WTC11 (cell line): ENCODE measurements at regions not wholly inside any gene's neighbourhood (a gene's known extent, or its start where the extent isn't known, plus 50 kb on each side); places are given as distances from the start of the nearest gene placed in this dataset.

ENCODE experiments used
- ATF1 ChIP-seq: sonication (generic); formaldehyde crosslinking; IDR thresholded peaks from 2 replicates; pipeline ENCODE4 v1.8.1; 2023; ENCODE audit warnings: mild to moderate bottlenecking, moderate library complexity, missing genetic modification reagents
- CBFB ChIP-seq: sonication (generic); formaldehyde crosslinking; IDR thresholded peaks from 2 replicates; pipeline ENCODE4 v1.8.1; 2022; ENCODE audit warnings: mild to moderate bottlenecking, low read depth, missing genetic modification reagents
- CREM ChIP-seq: sonication (generic); formaldehyde crosslinking; IDR thresholded peaks from 2 replicates; pipeline ENCODE4 v1.8.1; 2022; ENCODE audit warnings: mild to moderate bottlenecking, missing genetic modification reagents, moderate library complexity
- GABPB1 ChIP-seq: sonication (generic); formaldehyde crosslinking; IDR thresholded peaks from 2 replicates; pipeline ENCODE4 v1.8.1; 2023; ENCODE audit warnings: mild to moderate bottlenecking, missing genetic modification reagents
- IRF2 ChIP-seq: sonication (generic); formaldehyde crosslinking; IDR thresholded peaks from 2 replicates; pipeline ENCODE4 v1.8.0; 2022; ENCODE audit warnings: low read depth, missing genetic modification reagents, borderline replicate concordance
- MYBL2 ChIP-seq: sonication (generic); formaldehyde crosslinking; IDR thresholded peaks from 2 replicates; pipeline ENCODE4 v1.8.1; 2023; ENCODE audit warnings: mild to moderate bottlenecking, moderate library complexity, missing genetic modification reagents
- NFYB ChIP-seq: sonication (generic); formaldehyde crosslinking; conservative IDR thresholded peaks from 2 replicates; pipeline ENCODE4 v1.8.0; 2022; ENCODE audit warnings: low read depth, missing genetic modification reagents
- PRRX2 ChIP-seq: fragments of 250-450 bp; sonication (Bioruptor Pico); IDR thresholded peaks from 2 replicates; pipeline ENCODE4 v1.8.0; 2021; ENCODE audit warnings: mild to moderate bottlenecking
- ZNF138 ChIP-seq: sonication (generic); formaldehyde crosslinking; conservative IDR thresholded peaks from 2 replicates; pipeline ENCODE4 v1.8.1; 2022; ENCODE audit warnings: mild to moderate bottlenecking, moderate library complexity, missing genetic modification reagents
- TF ChIP-seq, protein P1 (sequence below): fragments of 200-600 bp; IDR thresholded peaks from 2 replicates; pipeline ENCODE4 v1.8.0; 2022; ENCODE audit warnings: antibody characterized with exemption
- TF ChIP-seq, protein P2 (sequence below): sonication (generic); formaldehyde crosslinking; IDR thresholded peaks from 2 replicates; pipeline ENCODE4 v1.8.1; 2022; ENCODE audit warnings: low read depth, missing genetic modification reagents, borderline replicate concordance

DNA sequence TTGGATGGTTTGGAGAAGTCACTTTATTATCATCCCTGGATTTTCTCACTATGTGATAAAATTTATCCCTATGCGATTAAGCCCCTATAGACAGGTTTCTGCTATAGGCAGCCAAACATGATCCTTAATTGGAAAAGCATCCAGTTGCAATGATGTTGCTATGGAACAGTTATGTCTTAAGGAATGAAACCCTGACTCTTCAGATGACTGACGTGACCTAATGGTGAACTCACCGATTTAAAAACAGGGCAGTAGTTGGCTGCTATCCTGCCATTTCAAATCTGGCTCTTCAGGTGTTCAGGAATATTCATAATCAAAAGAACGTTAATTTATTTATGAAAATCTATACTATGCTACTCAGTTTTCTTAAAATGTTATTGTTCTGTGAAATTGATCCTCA, 106.8 kb upstream of the ROBO1 start:
- TF ChIP-seq NFYB (no peak), IRF2 (CRISPR knock-in tag) (no peak), PRRX2 (CRISPR knock-in tag) (no peak), MYBL2 (CRISPR knock-in tag) (no peak), ZNF138 (CRISPR knock-in tag) (no peak), CBFB (no peak), ATF1 (CRISPR knock-in tag) (no peak), GABPB1 (CRISPR knock-in tag) (no peak), CREM (CRISPR knock-in tag) (no peak)
- TF ChIP-seq, protein P1, sequence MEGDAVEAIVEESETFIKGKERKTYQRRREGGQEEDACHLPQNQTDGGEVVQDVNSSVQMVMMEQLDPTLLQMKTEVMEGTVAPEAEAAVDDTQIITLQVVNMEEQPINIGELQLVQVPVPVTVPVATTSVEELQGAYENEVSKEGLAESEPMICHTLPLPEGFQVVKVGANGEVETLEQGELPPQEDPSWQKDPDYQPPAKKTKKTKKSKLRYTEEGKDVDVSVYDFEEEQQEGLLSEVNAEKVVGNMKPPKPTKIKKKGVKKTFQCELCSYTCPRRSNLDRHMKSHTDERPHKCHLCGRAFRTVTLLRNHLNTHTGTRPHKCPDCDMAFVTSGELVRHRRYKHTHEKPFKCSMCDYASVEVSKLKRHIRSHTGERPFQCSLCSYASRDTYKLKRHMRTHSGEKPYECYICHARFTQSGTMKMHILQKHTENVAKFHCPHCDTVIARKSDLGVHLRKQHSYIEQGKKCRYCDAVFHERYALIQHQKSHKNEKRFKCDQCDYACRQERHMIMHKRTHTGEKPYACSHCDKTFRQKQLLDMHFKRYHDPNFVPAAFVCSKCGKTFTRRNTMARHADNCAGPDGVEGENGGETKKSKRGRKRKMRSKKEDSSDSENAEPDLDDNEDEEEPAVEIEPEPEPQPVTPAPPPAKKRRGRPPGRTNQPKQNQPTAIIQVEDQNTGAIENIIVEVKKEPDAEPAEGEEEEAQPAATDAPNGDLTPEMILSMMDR = no peak
- TF ChIP-seq, protein P2, sequence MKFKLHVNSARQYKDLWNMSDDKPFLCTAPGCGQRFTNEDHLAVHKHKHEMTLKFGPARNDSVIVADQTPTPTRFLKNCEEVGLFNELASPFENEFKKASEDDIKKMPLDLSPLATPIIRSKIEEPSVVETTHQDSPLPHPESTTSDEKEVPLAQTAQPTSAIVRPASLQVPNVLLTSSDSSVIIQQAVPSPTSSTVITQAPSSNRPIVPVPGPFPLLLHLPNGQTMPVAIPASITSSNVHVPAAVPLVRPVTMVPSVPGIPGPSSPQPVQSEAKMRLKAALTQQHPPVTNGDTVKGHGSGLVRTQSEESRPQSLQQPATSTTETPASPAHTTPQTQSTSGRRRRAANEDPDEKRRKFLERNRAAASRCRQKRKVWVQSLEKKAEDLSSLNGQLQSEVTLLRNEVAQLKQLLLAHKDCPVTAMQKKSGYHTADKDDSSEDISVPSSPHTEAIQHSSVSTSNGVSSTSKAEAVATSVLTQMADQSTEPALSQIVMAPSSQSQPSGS (CRISPR knock-in tag) = no peak
